ENCODE measurements at regions not wholly inside any gene's neighbourhood (a gene's known extent, or its start where the extent isn't known, plus 50 kb on each side); places are given as distances from the start of the nearest gene placed in this dataset.

DNA sequence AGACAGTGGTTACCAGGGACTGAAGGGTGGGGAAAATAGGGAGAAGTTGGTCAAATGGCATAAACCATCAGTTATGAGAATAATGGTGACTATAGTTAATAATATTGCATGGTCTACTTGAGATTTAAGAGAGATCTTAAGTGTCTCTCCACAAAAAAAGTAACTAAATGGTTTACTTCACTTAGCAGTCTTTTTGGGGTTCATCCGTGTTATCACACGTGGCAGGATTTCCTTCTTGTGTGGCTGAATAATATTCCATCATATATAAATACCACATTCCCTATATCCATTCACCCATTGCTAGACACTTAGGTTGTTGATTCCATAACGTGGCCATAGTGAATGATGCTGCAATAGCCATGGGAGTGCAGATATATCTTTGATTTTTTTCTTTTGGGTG is 967.0 kb downstream of the UQCRFS1 start:
- DNase-seq: no peak

DNA sequence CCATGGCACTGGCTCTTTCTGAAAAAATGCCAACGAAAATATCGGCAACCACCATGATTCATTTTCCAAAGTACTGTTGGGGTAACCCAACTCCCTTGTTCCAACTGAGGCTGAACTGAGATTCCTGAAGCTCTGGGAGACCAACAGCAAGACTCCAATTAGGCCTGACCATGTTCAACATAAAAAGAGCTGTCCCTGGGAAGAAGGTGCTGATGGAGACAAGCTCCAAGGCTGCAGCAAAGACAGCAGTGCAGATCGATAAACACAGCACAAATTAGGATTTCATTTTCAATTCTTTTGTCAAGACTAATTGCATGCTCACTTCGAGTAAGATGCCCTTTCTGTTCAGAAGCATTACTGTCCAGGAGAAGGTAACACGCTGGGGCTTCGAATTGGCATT is 968.0 kb downstream of the UQCRFS1 start:
- no peak for DNase-seq

DNA sequence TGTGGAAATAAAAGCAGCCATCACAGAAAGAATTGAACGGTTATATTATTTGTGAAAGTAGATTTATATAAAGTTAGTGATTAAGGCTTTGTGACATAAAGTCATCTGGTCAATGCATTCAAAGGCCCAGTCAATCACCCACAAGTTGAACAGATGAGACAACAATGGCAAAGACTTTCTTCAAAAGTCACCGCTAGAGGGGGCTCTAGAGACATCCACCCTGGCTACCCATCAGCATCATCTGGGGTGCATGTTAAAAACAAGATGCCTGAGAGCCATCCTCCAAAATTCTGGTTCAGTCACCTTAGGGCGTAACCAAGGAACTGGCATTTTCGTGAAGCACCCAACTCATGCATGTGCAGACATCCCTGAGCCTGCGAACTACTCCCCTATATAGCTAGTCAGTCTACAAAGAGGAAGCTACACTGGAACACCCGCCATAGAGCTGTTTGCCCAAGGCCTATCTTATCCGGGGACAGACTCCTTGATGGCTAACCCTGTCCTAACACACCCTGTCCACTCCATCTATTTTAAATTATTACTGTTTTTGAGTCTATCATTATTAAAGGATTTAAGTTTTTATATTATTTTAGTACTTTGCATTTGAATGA is 970.5 kb downstream of the UQCRFS1 start:
- peak; percentile 54 for DNase-seq

DNA sequence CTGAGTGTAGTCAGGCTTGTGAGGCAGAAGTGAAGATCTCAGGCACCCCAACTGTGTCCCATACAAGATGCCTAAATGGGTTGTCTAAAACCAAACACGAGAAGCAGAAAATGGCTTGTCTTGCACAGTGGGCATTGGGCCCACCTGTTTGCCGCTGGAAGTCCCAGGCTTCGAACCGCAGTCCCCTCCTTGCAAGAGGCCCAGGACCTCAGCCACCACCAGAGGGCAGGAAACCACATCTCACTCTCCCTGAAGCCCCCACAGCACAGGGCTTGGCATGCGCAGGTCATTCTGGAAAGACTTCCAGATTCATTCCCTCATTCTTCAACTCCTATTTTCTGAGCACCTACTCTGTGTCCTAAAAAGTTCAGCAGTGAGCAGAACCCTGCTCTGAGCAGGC is 973.7 kb downstream of the UQCRFS1 start:
- DNase-seq: peak; percentile 1

DNA sequence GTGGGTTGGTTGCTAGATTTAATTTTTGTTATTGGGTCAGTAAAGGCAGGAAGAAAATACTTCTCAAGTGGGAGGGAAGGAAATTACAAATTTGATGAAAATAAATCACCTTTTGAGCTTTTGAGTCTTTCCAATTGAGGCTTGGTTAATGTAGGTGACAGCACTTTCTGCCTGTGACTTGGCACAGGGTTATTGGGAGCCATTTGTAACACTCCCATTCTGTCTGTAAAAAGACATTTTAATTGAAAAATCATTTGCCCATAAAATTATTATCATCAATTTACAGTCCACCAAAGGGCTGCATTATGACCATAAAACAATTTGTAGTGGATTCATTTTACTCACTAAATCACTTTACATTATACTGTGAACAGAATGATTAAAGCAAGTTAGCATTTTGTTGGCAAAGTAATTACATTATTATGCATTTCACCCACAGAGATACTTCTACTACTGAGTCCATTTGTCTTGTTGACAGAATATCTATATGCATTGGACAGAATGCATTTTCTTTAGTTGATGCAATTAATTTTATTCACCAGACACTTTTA is 974.6 kb downstream of the UQCRFS1 start:
- no peak for DNase-seq

DNA sequence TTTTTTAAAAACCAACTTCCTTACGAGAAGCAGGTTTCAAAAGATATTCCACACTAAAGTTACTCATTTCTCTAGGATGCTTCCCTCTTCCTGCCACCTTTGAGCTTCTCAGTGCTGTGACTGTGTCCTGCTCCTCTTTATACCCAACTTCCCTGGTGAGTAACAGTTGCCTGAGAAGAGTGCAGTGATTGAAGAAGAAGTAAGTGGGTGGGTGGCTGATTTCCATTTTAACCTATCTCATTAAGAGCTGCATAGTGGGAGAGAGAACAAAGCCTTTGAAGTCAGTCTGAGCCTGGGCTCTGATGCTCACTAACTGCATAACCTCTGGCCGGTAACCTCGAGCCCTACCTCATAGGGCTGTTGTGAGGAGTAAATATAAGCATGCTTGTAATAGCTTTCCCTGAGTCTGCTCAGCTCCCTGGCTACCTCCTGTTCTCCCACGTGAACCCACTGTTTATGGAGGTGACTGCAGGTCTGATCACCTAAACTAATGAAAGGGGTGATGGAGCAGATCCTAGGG is 977.3 kb downstream of the UQCRFS1 start:
- DNase-seq: no peak

DNA sequence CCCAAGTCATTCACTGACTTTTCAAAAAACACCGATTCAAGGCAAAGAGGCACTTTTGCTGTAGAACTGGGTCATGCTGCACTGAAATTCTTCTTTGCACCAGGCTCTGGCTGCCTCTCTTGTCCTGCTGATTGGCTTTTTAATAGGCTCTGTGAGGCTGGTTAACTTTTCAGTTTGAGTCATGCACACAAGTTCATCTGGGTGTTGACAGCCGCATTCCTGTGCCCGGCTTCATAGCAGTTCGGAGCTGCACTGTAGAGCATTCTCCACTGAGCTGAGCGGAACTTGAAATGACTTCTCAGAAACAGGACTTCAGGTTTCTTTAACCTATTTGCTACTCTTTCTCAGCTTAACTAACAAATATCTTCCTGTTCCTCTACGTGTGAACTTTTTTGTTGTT is 978.3 kb downstream of the UQCRFS1 start:
- no peak for DNase-seq

DNA sequence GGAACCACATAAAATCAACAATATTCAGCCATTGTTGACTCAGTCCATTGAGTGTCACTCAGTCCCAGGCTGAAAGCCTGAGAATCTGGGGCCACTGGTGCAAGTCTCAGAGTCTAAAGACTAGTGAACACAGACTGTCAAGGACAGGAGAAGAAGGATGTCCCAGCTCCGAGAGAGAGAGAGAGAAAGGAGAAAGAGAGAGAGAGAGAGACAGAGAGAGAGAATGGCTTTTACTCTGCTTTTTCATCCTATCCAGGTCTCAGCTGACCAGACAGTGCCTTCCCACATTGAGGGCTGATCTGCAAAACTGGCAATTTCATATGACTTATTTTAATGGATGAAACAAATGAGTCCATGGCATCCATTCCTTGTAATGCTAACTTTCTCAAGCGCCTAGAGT is 984.1 kb downstream of the UQCRFS1 start:
- DNase-seq: no peak

DNA sequence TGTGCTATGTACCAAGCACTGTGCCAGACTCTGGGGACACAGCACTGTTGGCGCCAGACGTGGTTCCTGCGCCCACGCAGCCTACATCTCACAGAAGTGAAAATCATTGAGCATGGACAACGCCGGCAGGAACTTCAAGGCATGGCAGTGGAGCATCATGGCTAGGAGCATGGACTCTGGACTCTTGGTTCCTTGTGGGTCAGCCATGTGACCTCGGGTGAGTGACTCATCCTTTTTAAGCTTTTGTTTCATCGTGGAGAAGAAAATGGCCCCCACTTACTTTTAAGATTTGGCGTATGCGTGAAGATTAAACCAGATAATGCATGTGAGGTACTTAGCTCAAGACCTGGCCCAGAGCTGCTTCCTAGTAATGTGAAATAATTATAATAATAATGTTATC is 988.5 kb downstream of the UQCRFS1 start:
- no peak for DNase-seq

DNA sequence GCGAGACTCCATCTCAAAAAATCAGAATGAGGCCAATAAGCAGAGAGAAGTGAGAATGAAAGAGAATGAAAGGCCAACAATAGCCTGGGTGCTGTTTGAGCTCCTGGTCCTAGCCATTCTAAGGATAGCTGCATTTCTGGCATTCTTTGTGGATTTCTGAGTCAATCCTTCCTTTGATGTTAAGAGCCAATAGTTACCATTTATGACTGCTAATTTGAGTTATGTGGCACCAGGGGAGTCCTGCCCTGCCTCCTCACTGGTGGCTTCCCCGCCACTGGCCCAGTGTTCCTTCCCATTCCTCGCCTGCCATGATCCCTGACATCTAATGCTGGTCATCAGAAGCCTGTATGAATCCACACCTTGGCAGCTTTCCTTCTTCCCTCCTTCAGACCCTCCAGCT is 991.2 kb downstream of the UQCRFS1 start:
- DNase-seq: no peak

DNA sequence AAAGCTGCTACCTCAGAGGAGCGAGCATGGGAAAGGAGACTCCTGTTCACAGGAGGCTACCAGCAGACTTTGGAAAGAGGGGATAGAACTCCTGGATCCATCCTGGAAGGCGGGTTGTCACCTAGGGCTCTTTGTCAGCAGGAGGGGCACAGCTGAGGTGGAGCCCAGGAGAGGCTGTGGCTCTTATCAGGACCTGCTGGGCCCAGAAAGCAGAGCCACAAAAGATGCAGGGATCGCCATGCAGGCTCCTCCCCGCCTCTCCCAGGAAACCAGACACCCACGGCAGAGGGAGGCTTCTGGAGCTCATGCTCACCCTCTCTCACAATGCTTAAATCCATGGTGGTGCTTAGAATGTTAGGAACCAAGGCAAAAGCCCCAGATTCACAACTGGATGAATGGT is 994.2 kb downstream of the UQCRFS1 start:
- no peak for DNase-seq

DNA sequence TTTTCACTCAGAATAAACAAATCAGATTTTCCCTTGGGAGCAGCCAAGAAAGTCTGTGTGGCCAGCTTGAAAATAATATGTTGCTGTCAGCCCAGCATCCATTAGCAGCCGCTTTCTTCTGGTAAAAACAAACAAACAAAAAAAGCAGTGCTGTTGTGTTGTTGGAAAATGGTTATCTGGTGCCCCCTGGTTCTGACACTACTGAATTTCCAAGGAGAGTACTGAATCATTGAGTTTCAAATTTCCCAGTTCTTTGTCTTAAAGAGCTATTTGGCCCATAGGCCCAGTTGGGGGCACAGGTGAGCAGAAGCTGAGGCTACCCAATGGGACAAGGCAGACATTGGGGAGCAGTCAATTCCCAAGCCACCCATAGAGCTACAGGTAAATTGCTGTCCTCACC is 995.9 kb downstream of the UQCRFS1 start:
- DNase-seq: no peak

DNA sequence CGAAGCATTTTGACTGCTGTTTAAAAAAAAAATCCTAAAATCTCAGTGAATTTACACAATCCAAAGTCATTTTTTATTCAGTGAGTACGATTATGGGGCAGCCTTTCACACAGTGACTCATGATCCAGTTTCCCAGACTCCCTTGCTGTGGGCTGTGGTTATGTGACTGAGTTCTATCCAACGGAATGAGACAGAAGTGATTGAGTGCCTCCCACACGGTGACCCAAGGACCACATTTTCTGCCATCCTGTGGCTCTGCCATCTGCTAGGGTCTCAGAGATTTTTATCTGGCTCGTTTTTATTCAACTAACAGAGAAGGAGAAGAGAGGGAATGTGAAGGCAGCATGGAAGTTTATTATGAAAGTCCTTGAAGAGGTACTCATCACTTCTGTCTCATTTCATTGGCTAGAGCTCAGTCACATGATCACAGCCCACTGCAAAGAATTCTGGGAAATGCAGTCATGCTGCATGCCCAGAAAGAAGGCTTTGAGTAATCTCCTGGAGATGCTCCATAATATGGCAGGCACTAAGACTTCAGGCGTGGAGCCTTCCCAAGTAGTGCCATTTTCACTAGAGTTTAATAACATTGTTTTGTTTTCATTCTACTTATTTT is 999.4 kb downstream of the UQCRFS1 start:
- no peak for DNase-seq

DNA sequence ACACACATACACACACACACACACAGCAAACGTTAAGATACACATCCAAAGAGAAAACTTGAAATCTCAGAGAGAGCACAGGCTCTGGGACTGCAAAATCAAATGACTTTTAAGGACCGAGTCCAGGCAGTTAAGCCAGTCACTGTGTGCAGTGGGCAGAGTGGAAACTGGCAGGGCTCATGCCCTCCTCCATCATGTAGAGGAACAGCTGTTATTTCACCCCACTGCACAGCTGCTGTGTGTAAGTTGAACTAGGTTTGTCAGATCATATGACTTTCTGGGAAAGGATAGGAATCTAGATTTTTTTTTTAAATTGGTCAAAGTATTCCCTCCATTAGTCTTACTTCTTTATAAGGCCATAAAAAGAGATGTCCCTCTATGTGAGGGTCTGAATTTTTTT is 1002.1 kb downstream of the UQCRFS1 start:
- no peak for DNase-seq

DNA sequence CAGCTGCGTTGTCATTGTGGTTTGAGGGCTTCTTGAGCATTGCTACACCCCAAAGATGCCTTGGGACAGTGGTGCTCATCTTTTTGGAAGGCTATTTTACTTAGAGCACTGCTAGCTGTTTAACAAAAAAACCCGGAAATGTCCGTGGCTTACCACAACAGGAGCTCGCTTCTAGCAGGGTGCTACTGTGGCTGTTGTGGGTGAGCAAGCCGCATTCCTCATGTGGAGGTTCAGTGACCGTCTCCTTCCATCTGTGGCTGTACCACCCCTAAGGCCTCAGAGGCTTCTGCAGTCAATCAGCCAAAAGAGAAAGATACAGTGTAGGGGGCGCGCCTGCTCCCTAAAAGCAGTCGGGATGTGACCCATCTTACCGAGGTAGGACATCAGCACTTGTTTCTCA is 1004.2 kb downstream of the UQCRFS1 start:
- no peak for DNase-seq

DNA sequence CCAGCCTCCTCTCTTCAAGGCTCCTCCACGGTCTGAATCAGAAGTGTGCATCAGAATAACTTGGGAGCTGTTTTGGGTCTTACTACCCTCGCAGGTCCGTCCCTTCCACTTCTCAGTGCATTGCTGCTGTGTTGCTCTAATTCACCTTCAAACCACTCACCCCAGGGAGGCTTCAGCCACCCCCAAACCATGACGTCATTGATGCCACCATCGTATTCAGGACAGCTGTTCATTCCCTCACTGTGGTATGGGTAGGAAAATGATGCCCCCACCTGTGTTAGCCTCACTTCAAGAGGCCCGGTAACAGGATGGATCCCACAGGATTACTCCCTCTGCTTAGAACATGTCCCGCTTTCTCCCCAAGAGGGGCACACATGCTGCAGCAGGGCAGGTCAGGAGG is 1005.7 kb downstream of the UQCRFS1 start:
- no peak for DNase-seq

DNA sequence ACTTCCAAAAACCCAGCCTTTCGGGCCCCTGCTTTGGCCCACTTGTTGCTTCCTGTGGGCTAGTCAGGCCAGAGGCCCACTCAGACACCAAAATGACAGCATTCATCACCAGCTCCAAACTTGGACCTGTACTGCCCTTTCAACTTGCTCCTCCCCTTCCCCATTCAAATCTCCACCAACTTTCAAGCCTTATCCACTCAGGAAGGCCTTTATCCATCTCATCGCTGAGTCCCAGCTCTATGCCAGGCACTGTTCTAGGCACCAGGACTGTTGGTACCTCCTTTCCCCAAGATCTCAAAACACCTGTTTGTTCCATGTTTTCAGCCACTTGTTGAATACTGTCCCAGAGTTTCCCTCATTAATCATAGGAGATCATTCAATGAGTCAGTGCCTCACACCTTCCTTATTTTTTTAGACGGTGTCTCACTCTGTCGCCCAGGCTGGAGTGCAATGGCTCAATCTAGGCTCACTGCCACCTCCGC is 1011.4 kb downstream of the UQCRFS1 start:
- DNase-seq: no peak

DNA sequence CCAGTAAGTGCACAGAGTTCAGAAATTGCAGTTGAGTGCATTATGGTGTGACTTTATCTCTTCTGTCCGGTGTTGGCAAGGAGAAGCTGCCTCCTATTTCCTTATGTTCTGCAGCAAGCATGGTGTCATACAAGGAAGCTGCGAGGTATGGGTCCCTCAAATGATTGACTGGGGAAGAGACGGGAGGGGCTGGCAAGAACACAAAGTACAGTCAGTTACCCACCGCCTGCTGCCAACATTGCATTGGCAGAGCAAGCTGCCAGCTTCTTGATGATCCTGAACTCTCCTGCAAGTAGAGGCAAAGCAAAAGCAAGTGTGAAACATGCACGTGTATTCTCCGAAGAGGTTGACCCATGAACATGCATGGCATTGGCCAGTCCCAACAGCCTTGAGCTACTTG is 1013.6 kb downstream of the UQCRFS1 start:
- DNase-seq: no peak

DNA sequence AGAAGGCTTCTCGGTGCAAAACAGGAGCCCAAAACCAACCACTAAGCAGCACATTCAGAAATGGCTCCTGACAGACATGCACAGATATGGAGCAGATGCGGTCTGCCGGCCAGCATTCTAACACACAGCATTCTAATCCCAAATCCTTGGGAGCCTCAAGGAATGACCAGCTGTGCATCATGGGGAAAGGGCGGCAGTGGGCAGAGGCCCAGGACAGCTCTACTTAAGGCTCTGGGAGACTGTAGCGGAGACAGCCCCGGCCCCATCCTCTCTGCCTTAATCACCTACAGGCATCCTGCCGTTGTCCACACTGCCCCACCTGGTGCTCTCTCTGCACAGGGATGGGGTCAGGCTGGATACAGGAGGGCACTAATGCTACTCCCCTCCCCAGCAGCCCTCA is 1016.0 kb downstream of the UQCRFS1 start:
- DNase-seq: no peak

DNA sequence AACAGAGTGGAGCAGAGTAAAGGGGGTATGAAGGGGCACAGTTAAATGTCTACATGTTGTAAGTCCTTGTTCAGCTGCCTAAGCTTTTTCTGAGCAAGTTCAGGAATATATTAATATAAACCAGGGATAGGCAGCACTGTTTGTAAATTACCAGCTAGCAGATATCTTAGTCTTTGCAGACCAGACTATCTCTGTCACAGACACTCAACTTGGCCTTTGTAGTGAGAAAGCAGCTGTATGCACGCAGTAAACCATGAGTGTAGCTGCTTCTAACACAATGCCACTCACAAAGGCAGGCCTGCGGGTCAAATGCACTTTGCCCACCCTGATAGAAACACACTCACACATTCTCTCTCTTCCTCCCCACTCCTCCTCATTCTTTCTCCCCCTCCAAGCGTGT is 1016.9 kb downstream of the UQCRFS1 start:
- DNase-seq: no peak

DNA sequence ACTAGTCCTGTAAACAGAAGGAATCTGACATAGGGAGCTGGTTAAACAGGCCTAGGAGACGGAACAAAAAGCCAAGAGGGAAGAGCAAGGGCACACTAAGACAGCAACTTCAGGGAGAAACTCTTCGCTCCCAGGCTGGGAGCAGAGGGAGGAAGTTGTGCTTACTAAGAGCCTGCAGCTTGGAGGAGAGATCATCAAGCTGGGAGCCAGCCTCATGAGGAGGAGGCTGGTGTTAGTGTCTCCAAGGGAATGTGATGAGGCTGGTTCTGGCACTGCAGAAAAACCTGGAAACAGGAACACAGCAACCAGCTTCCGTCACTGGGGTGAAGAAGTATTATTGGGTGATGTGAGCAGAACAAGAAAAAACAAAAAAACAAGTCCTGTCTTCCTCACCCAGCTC is 1027.3 kb downstream of the UQCRFS1 start:
- no peak for DNase-seq

DNA sequence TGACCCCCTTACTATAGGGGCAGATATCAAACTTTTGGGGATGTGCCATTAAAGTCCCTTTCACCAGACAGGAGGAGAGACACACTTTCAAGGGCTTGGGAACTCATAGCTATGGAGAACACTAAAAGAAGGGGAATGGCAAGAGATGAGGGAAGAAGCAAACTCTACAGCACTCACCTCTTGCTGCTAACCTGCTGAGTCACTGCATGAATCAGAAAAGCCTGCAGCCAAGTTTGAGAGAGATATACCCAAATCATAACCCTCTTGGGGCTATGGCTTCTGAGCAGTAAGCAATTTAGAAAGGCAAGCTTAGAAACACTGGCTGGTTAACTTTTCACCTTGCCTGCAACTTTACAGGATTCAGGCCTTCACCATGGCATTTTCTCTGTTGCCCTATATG is 1028.0 kb downstream of the UQCRFS1 start:
- no peak for DNase-seq

DNA sequence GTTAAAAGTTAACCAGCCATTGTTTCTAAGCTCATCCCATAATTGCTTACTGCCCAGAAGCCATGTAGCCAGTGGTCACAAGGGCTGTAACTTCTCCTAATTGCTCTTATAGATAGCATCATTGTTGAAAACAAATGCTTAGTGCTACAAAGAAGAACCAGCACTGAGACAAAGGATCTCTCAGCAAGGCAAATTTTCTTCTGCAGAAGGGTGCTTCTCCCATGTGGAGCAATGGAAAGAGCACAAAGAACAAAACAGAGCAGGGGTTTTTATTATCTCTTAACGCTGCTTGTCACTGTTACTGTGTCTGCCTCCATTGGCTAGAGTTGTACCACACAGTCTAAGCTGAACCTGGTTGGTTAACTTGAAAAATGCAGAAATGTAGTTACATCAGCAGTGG is 1036.8 kb downstream of the UQCRFS1 start:
- DNase-seq: no peak

DNA sequence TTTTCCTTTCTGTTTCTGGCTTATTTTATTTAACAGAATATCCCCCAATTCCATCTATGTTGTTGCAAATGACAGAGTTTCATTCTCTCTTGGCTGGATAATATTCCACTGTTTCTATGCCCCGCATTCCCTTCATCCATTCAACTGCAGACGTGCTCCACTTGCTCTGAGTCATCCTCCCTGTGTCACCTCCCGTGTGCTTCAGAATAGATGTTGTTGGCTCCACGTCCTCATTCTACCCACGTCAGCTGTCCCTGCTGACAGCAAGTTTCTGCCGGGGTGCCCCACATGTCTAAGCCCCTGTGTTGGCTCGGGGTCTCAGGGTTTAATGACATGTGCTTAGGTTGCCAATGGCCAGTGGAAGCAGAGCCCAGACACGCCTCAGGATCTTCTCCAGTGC is 1041.0 kb downstream of the UQCRFS1 start:
- DNase-seq: no peak

DNA sequence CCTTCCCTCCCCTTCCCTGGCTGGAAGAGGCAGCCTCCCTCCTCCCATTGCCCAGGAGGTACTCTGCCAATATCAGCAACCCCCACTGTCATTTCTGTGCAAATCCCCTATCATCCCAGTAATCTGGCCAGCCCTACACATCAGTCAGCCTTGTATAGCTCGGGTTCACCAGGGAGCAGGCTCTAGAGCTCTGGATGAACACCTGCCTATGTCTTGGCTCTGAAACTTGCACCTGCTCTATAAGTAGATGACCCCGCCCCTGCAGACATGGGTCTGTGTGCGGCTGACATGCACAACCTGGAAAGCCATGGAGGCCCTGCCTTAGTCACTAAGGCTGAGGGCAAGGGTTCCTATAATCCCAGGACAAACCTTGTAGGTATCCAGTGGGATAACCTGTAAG is 1042.9 kb downstream of the UQCRFS1 start:
- no peak for DNase-seq

All from hematopoietic multipotent progenitor cell treated with erythropoietin and hydrocortisone succinate and interleukin-3 and kit ligand, for 6 days (in vitro differentiated cells).